AG10803 (cell line): ENCODE measurements at regions not wholly inside any gene's neighbourhood (a gene's known extent, or its start where the extent isn't known, plus 50 kb on each side); places are given as distances from the start of the nearest gene placed in this dataset.

ENCODE experiments used
- DNase-seq: peaks from one replicate; pipeline ENCODE4 v3.0.0; 2010; ENCODE audit warnings: low read depth
- H3K4me3 ChIP-seq: 2 replicates; pipeline ENCODE4 v1.5.1; 2011; ENCODE audit warnings: mild to moderate bottlenecking, low read length, control low read depth
- CTCF ChIP-seq: conservative IDR thresholded peaks from 2 replicates; pipeline ENCODE4 v1.5.1; 2011; ENCODE audit warnings: mild to moderate bottlenecking, low read length, control low read depth, inconsistent platforms

GRCh38 chr9:71485326-71485725 is 283.0 kb downstream of the CEMIP2 start:
- DNase-seq = no peak
- no peak overlapping the region for H3K4me3 ChIP-seq
- no peak for TF ChIP-seq CTCF

GRCh38 chr9:71483436-71483835 is 284.9 kb downstream of the CEMIP2 start:
- DNase-seq = no peak
- no peak for TF ChIP-seq CTCF
- H3K4me3 ChIP-seq = no peak overlapping the region

GRCh38 chr9:71479621-71480020 is 288.7 kb downstream of the CEMIP2 start:
- DNase-seq = no peak
- H3K4me3 ChIP-seq = no peak overlapping the region
- TF ChIP-seq CTCF = no peak

GRCh38 chr9:71472400-71472799 is 295.9 kb downstream of the CEMIP2 start:
- no peak for TF ChIP-seq CTCF
- no peak for DNase-seq
- no peak overlapping the region for H3K4me3 ChIP-seq

GRCh38 chr9:71465392-71465791 is 302.9 kb downstream of the CEMIP2 start:
- DNase-seq = no peak
- TF ChIP-seq CTCF = no peak
- H3K4me3 ChIP-seq = no peak overlapping the region

- TF ChIP-seq CTCF = no peak
- DNase-seq = no peak
- H3K4me3 ChIP-seq = no peak overlapping the region
These were observed 309.2 kb downstream of the CEMIP2 start for GRCh38 chr9:71459082-71459481.

GRCh38 chr9:71446473-71447411 is 321.6 kb downstream of the CEMIP2 start:
- H3K4me3 ChIP-seq = peak overlapping the region; percentile 56
- DNase-seq = peak; percentile 38
- TF ChIP-seq CTCF = no peak
